CD1c-positive myeloid dendritic cell (primary cell): ENCODE measurements at regions not wholly inside any gene's neighbourhood (a gene's known extent, or its start where the extent isn't known, plus 50 kb on each side); places are given as distances from the start of the nearest gene placed in this dataset.

Source experiments
- DNase-seq: peaks from one replicate; pipeline ENCODE4 v3.0.0-alpha.2; 2016; ENCODE audit errors: extremely low spot score

DNA sequence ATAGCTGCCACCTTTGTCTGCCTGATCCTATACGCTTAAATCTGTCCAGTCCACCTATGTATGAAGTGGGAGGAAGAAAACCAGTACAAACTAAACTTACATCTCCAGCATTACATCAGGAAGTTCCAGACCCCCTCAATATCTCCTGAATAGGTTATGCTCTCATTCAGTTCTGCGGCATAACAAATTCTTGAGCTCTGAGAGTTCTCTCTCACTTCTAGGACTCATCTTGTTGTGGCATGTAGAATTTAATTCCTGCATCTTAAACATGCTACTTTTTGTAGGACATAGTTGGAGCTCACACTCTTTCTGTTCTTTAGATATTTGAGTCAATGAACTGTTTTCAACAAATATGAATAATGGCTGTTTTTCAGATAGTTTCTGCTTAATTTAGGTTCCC, 662.5 kb downstream of the CDH11 start:
- DNase-seq, result no peak

DNA sequence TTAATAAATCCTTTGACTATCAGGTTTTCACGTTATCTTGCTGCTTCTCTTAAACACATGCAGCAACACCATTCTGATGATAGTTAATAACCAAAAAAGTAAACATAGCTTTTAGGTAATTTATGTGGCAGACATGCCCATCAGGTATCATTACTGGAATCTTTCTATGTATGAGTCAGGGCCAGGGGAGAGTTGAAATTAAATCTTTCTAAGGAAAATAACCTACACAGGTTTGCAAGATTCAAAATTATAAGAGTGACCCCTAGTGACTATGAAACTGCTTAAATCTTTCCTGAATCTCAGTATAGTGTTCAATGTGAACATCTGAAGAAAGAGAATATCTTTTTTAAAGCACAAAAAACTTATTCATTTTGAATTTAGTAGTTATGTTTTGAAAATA, 666.6 kb downstream of the CDH11 start:
- DNase-seq, result no peak

DNA sequence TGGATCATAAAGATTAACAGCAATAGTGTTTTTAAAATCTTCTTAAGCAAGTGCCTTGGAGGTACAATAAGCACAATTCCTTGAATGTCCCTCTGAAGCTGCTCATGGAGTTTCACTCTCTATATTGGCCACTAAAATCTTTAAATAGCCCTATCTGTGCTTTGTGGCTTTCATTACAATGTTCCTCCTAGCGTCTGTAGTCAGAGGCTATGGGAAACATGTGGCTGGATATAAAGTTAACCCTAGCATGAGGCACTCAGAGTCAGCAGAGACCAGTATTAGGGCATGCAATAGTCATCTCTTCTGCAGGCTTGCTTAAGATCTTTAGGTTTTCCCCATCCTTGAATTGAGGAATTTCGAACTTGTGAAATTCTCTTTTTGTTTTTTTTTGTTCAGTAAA, 668.2 kb downstream of the CDH11 start:
- no peak for DNase-seq

DNA sequence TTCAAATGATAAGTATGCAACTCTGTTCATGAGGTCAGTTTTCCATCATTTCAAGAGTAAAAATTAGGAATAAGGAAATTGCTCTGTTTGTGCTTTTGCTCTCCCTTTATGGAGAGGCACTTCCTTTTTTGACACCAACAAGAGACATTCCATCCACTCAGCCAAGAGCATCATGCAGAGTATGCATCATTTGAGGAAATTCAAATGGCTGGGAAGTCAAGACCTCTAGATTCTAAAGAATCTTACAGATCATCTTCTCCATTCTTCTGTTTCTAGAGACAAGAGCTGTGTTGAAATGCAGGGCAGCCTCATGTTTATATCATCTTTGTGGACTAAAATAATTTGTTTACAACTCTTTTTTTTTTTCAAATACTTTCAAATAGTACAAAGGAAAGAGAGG, 669.4 kb downstream of the CDH11 start:
- DNase-seq, result no peak

DNA sequence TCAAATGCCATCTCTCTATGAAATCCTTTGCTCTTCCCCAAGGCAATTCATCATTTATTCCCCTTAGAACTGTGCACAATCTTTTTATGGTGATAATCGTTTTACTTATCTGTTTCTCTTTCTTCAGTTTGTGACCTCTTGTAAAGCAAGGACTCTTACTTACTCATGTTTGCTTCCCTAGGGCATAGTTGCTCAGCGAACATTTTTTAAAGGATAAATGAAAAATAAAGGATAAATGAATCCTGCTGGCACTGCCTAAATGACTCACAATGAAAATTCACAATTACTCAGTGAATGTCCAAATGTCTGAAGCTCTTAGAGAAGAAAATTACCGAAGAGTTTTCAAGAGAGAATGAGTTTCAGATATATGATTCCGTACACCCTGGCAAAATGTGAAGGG, 671.7 kb downstream of the CDH11 start:
- no peak for DNase-seq

DNA sequence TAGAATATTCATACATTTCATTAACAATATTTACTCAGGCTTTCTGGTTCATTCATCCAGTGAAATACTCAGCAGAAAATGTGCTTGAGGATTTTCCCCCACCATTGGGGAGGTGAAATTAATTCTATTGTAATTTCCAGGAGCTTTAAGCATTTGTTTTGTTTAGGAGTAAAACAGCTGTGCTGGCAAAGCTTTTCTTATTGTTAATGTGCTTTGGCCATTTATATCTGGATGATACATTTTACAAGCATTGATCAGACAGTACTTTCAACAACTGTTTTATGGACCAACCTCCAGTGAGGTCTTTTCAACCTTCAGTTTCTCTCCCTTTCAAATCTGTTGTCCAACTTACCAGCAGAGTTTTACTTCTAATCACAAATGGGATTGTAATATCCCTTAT, 672.4 kb downstream of the CDH11 start:
- no peak for DNase-seq

DNA sequence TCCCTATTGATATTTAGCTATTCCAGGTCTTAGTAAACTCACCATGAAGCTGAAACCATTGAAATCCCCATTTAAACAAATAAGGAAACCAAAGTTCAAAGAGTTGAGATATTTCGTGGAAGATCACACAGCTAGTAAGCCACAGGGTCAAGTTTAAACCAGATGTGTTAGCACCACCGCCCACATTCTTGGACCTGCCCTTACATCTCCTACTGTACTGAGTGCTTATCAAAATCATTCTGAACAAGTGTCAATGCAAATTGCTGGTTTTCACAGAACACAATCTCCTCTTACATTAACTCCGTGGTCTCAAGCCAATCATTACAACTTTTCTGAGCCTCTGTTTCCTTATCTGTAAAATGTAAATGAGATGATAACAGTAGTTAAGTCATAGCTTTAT, 676.2 kb downstream of the CDH11 start:
- DNase-seq, result no peak

DNA sequence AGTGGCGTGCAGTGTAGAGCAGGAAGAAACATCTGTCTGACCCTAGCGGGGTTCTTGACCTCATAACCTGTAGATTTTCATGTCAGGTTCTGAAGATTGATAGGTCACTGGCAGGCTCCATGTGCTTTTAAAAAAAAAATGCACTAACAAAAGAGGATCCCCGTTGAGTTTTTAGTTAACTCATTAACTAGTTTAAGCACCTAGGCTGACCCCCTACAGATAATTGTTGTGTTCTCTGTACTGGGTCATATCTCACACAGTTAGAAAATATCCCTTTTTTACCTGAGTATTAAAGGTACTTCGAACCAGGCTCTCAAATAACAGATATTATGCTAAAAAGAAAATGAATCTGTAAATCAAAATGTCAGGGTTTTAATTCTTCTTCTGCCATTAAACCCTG, 676.6 kb downstream of the CDH11 start:
- DNase-seq, result no peak

DNA sequence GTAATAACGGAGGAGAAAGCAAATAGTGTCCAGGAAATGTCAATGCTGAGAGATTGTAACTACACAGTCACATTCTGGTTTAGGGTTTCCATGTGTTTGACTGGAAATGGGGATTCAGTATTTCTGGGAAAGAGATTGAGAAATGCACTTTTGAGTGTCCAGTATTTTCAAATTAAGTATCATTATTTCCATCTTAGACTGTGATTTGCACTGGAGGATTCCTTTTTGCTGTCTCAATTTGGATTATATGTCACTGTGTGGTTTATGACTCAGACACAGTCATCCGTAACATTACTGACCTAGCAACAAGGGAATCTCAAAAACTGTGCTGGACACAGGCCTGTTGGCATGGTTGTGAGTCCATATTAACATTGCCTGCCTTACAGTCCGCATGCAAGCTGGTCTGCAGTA, 681.4 kb downstream of the CDH11 start:
- DNase-seq, result no peak

DNA sequence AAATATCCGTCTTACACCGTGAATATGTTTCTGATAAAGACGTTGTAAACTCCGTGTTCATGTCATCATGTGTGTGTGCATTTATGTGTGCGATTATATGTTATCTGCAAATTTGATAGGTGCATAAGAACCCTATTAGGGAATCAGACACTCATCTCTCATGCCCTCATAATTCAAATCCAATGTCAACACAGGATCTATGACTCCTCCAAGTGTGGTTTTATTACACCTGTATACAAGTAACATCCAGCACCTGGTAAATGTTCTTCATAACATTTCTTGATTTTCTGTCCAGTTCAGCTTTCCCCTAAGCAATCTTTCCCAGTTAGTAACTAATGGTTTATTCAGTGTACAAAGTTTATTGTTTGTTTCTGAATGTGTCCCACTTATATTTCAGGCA, 681.9 kb downstream of the CDH11 start:
- DNase-seq, result no peak

DNA sequence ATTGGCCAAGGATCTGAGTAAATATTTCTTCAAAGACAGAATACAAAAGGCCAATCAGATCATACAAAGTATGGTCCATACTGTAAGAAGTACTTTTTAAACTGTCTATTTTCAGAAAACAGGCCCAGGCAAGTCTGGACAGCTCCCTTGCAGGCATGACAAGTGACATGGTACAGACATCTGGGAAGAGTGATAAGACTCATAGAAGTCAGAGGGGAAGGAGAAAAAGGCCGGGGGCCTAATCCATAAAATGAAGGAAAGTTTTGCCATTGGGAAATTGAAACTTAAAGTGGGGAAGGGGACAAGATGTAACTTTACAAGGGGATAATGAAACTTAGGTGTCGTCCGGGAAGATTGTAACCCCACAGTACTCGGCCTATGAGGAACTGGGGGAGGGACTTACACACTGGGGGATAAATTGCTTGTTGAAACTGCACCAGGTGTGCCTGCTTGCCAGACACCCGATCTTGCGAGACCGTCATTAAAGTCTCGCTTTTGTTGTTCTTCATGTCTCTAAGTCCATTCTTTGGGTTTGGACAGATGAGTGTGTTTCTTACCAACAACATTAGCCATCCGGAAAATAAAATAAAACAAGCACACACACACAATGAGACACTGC, 684.0 kb downstream of the CDH11 start:
- DNase-seq, result no peak

DNA sequence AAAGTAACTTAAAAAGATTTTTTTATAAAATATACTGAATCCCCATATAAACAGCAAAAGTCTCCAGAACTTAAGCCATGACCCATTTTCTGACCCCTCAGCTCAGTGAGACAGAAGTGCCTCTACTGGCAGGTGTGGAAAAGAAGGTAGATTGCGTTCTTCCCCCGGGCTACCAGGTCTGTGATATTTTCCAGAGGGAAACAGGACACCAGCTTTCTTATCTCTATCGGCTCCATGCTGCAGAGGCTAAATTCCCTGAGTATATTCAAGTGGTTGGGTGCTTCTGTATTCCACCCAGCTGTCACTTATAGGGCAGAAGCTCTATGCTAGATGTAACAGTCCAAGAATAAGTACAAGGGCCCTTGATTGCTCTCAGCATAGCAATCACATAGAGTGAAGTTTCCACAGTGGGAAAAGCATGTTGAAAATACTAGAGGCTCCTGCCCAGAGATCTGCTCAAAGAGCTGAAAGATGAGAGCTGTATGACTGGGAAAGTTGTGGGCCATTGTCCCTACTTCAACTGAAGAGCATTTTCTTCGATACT, 687.3 kb downstream of the CDH11 start:
- DNase-seq, result no peak

DNA sequence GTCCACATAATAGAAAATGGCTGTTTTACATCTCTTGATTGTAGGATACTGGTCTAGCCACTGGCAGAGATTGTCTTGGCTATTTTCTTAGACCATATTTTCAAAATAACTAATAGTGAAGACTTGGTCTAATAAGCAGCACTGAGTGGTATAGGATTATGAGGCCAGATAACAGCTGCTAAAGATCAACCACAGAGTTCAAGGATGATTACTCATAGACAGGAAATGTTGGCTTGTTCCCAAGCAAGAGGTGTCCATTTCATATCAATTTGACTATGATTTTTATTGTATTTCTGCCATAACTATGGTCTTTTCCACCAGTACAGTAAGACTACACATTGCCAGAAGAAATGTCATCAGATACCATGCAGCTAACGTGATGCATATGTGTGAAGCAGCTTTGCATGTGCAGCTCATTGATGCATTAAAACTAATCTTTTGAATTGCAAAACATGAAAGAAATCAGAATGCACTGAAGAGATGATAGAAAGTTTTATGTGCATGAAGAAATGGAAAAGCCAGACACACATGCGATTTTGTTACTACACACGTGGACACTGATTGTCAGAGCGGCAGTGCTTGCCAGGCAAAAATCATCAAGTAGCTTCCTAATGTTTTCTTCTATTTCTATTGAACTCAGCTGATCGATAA, 693.3 kb downstream of the CDH11 start:
- no peak for DNase-seq

DNA sequence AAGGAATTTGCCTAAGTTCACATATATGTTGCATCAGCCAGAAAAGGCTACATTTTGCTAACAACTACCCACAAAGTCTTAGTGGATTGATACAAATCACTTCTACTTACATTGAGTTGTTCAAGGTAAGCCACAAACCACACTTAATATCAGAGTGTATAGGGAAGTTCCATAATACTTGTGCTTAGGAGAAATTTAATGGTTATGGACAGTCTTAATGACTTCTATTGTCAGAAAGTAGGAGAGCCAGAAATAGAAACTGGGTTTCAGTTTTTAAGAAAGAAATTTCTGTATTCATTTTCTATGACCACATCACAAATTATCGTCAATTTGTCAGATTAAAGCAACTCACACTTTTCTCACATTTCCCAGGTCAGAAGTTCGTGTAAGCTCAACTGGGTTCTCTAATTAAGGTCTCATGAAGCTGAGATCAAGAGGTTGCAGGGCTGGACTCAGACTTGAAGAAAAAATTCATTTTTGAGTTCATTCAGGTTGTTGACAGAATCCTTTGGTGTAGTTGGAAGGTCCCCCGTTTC, 695.7 kb downstream of the CDH11 start:
- no peak for DNase-seq

DNA sequence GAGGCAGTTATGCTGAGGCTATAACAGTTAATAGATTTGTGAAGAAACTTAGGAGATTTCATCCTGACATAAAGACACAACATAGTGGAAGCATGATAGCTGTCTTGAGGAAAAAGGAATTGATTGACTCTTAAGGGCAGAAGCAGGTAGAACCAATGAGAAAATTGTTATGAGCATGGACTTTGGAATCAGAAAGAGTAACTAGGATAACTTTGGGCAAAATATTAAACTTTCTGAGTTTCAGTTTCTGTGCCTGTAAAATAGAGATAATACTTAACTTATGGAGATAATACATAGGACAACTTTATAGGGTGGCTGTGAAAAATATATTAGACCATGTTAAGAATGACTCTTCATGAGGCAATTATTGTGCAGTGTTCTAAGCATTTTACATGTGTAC, 696.5 kb downstream of the CDH11 start:
- DNase-seq, result no peak

DNA sequence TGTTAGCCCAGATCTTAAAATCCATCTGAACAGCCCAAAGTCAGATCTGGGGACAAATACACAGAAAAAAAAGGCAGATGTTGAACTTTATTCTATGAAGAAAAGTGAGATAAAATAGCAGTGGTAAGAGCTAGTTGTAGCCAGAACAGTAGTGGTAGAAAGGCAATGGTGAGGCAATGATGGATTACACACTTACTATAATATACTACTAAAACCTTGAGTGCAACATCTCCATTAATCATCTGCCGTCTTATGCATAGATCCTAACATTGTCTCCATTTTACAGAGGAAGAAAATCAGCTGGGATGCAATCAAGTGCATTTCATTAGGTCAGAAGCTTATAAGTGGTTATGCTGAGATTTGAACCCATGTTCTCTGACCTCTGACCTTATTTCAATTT, 699.6 kb downstream of the CDH11 start:
- DNase-seq, result no peak

DNA sequence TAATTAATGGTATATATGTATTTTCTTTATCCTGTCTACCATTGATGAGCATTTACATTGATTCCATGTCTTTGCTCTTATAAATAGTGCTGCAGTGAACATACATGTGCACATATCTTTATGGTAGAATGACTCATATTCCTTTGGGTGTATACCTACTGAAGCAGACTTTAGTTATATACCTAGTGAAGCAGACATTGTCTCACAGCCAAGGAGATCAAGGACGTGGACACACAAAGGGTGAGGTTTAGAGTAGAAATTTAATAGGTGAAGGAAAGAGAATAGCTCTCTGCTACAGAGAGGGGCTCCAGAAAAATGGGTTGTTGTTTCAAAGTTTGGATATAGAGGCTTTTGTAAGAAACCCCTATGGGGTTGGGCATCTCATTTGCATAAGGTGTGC, 700.3 kb downstream of the CDH11 start:
- no peak for DNase-seq

DNA sequence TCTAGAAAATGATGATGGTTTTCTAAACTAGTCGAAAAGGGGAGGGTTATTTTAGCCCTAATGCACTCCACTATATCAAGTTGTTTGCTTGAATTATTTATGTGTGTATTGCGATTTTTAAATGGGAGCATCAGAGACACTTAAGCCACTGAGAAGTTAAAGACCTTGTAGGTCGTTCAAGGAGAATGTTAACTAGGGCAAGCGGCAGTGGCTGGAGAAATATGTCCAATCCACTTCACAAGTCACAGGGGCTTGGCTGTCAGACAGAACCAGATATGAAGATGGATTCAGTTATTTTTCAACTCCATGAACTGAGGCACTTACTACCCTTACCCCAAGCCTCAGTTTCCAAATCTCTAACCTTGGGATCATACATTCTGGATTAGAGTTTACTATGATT, 702.0 kb downstream of the CDH11 start:
- DNase-seq, result no peak

DNA sequence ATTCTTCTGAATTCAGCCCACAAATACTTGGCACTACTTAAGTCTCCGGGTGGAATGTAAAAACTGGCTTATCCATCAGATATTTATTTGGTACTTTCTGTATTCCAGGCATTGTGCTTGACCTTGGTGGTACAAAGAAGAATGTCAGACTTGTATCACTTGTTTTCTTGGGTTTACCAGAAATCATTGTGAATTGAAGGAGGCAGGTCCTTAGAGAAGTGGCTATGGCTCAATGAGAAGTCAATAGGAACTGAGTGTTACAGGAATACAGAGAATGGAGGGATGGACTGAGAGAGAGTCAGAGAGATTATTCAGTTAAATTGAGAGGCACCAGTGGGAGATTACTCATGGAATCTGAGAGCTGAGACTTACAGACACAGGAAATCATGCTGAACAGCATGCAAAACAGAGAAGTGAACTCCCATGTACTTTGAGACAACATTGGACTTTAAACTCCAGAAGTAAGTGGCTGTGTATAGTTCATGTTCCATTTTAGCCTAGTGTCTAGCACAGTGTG, 704.1 kb downstream of the CDH11 start:
- DNase-seq, result no peak

DNA sequence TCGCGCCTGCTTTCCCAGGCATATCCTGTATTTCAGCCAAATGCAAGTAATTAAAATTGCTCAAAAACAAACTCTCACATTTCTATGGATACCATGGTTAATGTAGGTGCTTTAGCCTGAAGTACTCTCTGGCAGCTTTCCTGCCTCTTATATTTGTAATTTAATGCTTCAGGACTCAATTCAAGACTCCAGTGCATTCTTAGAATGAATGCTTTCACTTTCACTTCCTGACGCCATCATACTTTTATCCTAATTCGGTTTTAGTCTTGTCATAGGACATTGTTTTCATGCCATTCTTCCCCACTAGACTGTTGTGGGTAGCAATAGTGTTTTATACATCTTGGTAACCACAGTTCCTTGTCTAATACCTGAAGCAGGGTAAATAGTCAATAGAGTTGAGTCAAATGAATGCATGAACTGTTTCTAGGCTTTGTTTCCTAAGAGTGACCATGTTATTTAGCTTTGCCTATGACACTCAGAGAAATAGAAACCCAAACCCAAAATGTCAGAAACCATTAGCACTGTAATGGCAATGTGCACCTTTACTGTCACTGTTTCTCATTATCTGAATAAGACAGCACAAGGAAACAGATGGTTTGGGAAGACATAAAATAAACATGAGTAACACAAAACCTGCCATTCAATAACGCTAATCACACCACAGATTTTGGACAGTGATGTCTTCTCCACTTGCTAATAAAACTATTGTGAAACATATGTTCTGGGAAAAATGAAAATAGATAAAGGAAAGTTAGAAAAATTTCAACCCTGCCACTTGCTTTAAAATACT, 705.5 kb downstream of the CDH11 start:
- no peak for DNase-seq

DNA sequence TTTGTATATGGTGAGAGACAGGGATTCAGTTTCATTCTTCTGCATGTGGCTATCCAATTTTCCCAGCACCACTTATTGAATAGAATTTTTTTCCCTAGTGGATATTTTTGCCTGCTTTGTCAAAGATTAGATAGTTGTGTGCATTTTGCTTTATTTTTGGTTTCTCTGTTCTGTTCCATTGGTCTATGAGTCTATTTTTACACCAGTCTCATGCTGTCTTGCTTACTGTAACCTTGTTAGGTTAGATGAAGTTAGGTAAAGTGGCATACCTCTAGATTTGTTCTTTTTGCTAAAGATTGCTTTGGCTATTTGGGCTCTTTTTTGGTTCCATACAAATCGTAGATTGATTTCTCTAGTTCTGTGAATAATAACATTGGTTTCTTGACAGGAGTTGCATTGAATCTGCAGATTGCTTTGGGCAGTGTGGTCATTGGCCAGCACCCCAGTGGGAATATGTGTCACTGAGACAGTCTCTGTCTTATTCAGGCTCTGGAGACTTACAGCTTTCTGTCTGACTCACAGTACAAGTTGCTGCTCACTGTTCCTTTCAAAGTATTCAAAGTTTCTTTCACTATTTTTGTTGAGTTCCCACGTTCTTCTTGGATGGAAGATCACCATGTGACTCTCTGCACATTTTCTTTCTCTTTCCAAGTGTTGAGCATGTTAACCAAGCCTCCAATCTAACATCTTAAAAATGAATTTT, 709.1 kb downstream of the CDH11 start:
- DNase-seq, result no peak

DNA sequence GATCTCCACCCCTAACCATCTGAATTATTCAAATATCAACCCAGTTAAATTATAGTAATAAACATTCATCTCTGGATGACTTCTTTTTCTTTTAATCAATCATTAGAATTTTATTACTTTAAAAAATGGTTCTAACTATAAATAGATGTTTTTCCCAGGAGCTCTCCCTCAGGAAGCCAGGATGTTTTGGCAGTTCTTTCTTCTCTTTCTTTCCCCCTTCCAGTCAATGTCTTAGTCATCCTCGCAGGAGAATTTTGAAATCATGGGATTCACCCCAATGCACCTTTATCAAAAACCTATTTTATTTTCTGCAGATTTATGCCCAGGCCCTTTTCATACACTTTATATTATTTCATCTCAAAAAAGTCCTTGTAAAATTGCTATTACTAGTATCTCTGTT, 711.6 kb downstream of the CDH11 start:
- DNase-seq, result no peak
